NCI-H2029 treated with DMSO at 0.1 percent for 48 hours (cell line): ENCODE measurements at regions not wholly inside any gene's neighbourhood (a gene's known extent, or its start where the extent isn't known, plus 50 kb on each side); places are given as distances from the start of the nearest gene placed in this dataset.

Experiments used
- DNase-seq: peaks from one replicate; lab custom pipeline; 2025; lab: John Stamatoyannopoulos, UW

DNA sequence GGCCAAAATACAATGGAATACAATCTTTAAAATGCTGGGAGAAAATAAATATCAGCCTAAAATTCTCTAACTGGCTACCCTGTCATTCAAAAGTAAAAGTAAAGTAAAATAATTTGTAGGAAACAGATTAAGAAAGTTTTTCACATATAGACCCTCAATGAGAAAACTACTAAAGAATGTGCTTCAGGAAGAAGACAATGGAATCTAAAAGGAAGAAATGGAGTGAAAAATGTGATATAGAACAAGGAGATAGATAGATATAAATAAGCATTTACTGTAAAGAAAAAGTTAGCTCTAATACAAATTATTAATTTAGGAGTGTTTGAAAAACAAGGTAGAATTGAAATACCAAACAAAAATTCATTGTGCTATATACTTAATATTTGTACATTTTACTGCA lies 368.6 kb upstream of the MPDZ start:
- no peak for DNase-seq

DNA sequence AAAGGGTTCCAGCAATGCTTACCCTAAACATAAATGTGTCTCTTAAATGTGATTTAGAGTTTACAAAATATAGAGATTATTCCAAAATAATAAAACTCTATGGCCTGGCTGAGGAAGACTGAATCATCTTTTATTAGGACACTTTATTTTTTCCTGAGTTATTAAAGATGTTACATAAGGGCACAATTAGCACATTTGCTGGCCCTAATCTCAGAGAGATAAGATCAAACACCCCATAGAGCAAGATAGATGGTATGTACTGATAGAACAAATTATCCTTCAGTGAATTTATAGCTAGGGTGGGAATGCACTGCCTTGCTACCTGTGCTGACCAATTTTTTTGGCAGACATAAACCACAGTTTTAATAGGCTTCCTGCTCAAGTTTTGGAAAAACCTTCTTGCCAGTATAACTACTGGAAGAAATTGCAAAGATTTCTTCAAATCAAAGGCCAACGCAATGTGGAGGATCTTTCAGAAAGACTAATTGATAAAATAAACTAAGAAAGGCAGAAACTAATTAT lies 367.1 kb upstream of the MPDZ start:
- DNase-seq: no peak

DNA sequence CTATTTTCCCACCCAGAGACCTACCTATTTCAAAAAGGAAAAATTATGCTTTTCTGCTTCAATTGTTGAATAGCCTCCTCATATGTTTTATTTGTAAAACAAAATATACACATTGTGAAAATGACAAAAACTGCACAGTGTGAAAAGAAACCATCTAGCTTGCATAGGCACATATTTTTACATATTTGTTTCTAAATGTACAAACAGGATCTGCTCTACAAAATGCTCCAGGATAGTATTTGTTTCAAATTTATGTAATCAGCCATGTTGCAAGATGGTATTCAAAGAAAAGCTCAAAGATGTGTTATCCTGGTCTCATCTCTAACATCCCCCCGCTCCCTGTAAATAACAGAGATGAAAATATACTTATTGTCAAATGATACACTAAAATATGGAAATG lies 366.1 kb upstream of the MPDZ start:
- no peak for DNase-seq

DNA sequence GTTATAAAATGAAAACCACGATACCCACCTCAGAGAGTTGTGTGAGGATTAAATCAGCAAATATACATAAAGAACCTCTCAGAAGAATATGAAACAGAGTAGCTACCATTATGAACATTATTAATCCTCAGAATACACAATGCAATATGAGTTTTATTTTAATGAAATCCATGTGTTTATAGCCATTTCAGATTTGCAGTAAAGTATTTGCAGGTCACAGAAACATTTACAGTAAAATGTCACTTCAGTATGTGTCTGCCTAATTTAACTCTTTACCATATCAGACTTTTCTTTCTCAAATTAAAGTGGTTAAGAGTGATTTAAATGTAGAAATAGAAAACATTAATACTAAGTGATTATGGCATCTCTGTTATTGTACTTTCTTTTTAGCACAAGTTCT lies 365.2 kb upstream of the MPDZ start:
- DNase-seq: no peak

- no peak for DNase-seq
These were observed 363.2 kb upstream of the MPDZ start for GRCh38 chr9:13642646-13643045.

DNA sequence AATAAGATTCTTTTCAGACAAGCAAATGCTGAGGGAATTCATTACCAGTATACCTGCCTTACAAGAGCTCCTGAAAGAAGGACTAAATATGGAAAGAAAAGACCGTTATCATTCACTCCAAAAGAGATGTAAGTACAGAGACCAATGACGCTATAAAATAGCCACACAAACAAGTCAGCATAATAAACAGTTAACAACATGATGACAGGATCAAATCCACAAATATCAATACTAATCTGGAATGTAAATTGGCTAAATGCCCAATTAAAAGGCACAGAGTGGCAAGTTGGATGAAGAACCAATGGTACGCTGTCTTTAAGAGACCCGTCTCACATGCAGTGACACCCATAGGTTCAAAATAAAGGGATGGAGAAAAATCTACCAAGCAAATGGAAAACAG lies 349.6 kb upstream of the MPDZ start:
- no peak for DNase-seq

DNA sequence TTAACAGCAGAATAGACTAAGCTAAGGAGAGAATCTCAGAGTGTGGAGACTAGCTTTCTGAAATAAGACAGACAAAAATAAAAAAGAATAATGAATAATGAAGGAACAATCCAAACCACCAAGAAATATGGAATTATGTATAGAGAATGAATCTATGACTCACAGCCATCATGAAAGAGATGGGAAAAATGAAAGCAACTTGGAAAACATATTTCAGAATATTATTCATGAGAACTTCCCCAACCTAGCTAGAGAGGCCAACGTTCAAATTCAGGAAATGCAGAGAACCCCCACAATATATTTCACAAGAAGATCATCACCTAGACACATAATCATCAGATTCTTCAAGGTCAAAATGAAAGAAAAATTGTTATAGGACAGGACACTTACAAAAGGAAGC lies 349.0 kb upstream of the MPDZ start:
- DNase-seq: no peak

DNA sequence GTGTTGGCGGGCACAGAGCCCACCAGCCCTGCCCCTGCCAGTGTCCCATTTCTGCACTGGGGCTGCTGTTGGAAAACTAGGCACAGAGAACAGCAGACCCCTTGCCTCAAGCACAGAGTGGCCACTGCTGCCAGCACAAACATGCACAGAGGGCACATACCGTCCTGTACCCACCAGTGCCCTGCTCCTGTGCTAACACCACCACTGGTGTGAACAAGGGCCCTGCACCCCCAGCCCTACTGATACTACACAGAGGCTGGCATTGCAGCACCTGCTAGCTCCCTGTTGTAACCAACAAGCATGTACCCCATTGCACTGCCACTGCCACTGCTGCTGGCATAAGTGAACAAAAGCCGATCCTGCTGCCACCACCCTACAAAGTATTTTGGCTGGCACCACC lies 348.0 kb upstream of the MPDZ start:
- DNase-seq: no peak

GRCh38 chr9:13627071-13627470 lies 347.6 kb upstream of the MPDZ start:
- no peak for DNase-seq

DNA sequence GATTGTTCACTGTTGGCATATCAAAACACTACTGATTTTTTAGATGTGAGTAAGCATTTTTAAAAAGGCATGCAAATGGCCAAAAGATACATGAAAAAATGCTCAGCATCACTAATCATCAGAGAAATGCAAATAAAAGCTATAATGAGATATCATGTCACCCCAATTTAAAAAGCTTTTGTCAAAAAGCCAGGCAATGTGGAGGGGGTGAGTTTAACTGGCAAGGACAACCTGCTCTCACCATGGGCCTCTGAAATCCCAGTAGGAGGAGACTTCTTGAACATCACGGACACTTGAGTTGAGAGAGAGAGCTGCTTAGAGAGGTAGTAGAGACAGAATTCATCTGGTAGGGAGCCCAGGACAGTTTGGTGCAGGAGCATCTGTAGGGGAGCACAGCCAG lies 347.1 kb upstream of the MPDZ start:
- no peak for DNase-seq

GRCh38 chr9:13621872-13622564 lies 342.5 kb upstream of the MPDZ start:
- DNase-seq: no peak

DNA sequence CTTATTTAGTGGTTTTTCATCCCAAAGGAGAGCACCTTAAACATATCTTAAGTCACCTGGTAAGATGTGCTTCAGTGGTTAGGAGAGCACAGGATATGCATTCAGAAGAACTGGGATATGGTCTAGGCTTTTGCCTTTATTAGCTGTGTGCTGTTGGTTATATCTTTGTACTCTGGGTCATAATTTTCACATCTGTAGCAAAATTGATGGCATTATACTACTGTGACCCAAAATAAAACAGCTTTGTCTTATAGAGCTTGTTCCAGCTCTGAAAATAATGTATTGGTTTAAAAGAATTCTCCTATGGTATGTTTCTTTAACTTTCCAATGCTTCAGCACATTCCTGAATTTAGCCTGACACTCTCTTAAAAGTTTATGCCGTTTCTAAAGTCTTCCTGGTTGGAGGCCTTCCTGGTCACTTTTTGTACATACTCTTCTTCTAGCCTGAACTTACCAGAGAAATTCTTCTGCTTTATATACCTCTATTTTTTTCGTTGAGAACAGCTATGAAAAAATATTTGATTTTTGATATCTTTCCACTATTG lies 337.1 kb upstream of the MPDZ start:
- no peak for DNase-seq

GRCh38 chr9:13615660-13616490 lies 336.4 kb upstream of the MPDZ start:
- no peak for DNase-seq

- no peak for DNase-seq
These were observed 334.6 kb upstream of the MPDZ start for GRCh38 chr9:13614060-13614459.

DNA sequence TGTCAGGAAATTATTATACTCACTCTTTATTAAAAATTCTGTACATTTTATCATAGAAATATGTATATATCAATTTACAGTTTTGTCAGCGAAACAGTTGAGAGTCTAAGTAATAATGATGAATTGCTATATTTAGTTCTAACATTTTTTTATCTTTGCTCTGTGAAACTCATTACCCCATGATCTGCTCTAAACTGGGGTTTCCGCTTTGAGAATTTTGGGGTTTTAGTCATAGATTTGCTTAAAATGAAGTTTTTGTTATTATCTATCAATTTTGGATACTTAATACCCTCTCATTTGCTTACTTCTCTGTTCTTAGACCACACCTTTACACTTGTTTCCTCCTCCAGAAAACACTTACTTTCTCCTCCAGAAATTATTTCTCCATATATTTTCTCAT lies 333.8 kb upstream of the MPDZ start:
- no peak for DNase-seq

- no peak for DNase-seq
These were observed 329.0 kb upstream of the MPDZ start for GRCh38 chr9:13608451-13608850.

DNA sequence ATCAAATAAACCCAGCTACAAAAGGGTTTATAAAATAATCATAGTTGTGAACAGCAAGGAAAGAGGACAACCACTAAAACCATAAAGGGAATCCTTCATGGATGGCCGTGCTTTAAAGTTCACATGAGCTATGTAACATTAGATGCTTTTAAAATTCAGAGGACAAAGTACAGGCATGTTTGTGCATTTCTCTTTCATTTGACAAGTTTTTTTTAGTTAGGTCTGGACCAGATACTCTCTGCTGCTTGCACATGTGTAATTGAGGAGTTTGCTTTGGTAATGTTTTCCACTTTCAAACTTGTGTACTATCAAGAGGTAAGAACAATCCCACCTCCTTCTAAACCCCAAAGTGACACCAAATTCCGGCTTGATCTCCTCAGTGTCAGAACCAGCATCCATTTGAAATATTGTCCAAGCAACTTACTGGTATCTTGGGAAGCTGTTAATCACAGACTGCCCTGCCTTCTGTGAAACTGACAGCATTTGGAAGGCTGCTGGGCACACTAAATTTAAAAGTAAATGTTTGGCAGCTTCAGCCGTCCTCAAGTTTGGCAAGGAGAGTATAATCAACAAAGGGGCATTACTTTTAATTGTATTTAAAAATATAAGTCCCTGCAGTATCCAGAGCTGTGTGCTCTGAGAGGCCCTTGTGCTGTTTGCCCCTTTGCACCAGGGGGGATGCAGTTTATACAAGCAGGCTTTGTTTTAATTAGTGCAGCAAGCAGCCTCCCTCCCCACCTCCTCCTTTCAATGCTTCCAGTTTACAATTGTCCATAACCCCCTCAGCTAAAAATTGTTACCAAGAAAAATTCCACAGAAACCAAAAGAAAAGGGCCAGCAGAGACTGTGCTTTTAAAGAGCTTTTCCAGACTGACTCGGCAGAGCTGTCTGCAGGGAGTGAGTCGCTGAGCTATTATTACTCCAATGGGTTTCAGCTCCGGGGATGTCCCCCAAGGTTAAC lies 328.3 kb upstream of the MPDZ start:
- no peak for DNase-seq

GRCh38 chr9:13606586-13606985 lies 327.1 kb upstream of the MPDZ start:
- no peak for DNase-seq

- DNase-seq: no peak
These were observed 324.4 kb upstream of the MPDZ start for GRCh38 chr9:13603921-13604320.

- DNase-seq: no peak
These were observed 319.2 kb upstream of the MPDZ start for GRCh38 chr9:13598738-13599137.

GRCh38 chr9:13597427-13597826 lies 317.9 kb upstream of the MPDZ start:
- no peak for DNase-seq

DNA sequence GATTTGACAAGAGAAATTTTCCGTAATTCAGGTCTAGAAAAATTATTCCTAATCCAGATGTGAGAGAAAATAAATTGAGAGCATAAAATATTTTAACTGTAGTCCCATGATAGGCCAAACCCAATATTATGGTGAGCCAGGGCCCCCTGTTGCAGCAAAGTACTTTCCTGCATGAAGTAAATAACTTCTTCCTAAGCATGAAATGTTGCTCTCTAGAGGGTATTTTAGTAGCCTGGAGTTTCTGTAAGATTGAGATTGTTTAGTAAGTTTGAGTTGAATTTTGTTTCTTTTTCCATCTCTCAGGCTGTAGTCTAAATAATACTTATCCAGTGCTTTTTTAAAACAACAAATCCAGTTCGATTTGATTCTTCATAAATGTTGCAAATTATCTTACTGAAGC lies 317.5 kb upstream of the MPDZ start:
- no peak for DNase-seq
